Activated CD4-positive, alpha-beta T cell treated with anti-CD3 and anti-CD28 coated beads, Interleukin-2, amount 10 ng/mL, durations not matched to agents 24 days and 14 days (primary cell): ENCODE measurements at regions not wholly inside any gene's neighbourhood (a gene's known extent, or its start where the extent isn't known, plus 50 kb on each side); places are given as distances from the start of the nearest gene placed in this dataset.

Experiments used
- DNase-seq: peaks from one replicate; pipeline ENCODE4 v3.0.0; 2022
- H3K27ac Mint-ChIP-seq: one replicate; pipeline ENCODE4 v1.8.0; 2022; ENCODE audit warnings: mild to moderate bottlenecking, mixed read lengths
- H3K27me3 Mint-ChIP-seq: one replicate; pipeline ENCODE4 v1.8.0; 2022; ENCODE audit warnings: mixed read lengths
- H3K36me3 Mint-ChIP-seq: one replicate; pipeline ENCODE4 v1.8.0; 2022; ENCODE audit warnings: low read depth, mild to moderate bottlenecking, mixed read lengths
- H3K4me1 Mint-ChIP-seq: one replicate; pipeline ENCODE4 v1.8.0; 2021; ENCODE audit warnings: mixed read lengths
- H3K4me3 Mint-ChIP-seq: one replicate; pipeline ENCODE4 v1.8.0; 2022; ENCODE audit warnings: mild to moderate bottlenecking, moderate library complexity, mixed read lengths
- H3K9me3 Mint-ChIP-seq: one replicate; pipeline ENCODE4 v1.8.0; 2021; ENCODE audit warnings: mixed read lengths
- intact Hi-C: fragments of 100-400 bp; cut with micrococcal nuclease; formaldehyde crosslinking; loops from one replicate; pipeline ENCODE4 v1.15.1; 2023

GRCh38 chr2:17171446-17172049, 346.7 kb downstream of the RAD51AP2 start:
- Mint-ChIP-seq H3K9me3 (no peaks in the 10 kb centered on the region), H3K4me3 (no peak overlapping the region), H3K27ac (no peak overlapping the region), H3K36me3 (no peaks in the 10 kb centered on the region), H3K27me3 (no peaks in the 10 kb centered on the region), H3K4me1 (no peaks in the 10 kb centered on the region)
- DNase-seq, result no peak
- intact Hi-C loops, result no loop called here

- H3K4me1 Mint-ChIP-seq, result no peaks in the 10 kb centered on the region
- no peaks in the 10 kb centered on the region for H3K36me3 Mint-ChIP-seq
- DNase-seq, result no peak
- no peak overlapping the region for H3K27ac Mint-ChIP-seq
- no peaks in the 10 kb centered on the region for H3K27me3 Mint-ChIP-seq
- no peak overlapping the region for H3K4me3 Mint-ChIP-seq
- no peaks in the 10 kb centered on the region for H3K9me3 Mint-ChIP-seq
- intact Hi-C loops, result no loop called here
Observed at GRCh38 chr2:17166506-17166905, 351.7 kb downstream of the RAD51AP2 start.

- no peak for DNase-seq
- Mint-ChIP-seq H3K9me3 (no peaks in the 10 kb centered on the region), H3K27me3 (no peaks in the 10 kb centered on the region), H3K27ac (no peak overlapping the region), H3K36me3 (no peaks in the 10 kb centered on the region), H3K4me3 (no peak overlapping the region), H3K4me1 (no peaks in the 10 kb centered on the region)
- intact Hi-C loops, result no loop called here
Observed at GRCh38 chr2:17164550-17164949, 353.7 kb downstream of the RAD51AP2 start.

- H3K27me3 Mint-ChIP-seq, result no peaks in the 10 kb centered on the region
- no peak for DNase-seq
- no peak overlapping the region for H3K4me3 Mint-ChIP-seq
- no peaks in the 10 kb centered on the region for H3K36me3 Mint-ChIP-seq
- no peaks in the 10 kb centered on the region for H3K9me3 Mint-ChIP-seq
- intact Hi-C loops, result no loop called here
- H3K4me1 Mint-ChIP-seq, result no peaks in the 10 kb centered on the region
- H3K27ac Mint-ChIP-seq, result no peak overlapping the region
Observed at GRCh38 chr2:17163638-17164037, 354.6 kb downstream of the RAD51AP2 start.

GRCh38 chr2:17162713-17163112, 355.5 kb downstream of the RAD51AP2 start:
- no peak overlapping the region for H3K27ac Mint-ChIP-seq
- no peaks in the 10 kb centered on the region for H3K9me3 Mint-ChIP-seq
- H3K4me3 Mint-ChIP-seq, result no peak overlapping the region
- H3K27me3 Mint-ChIP-seq, result no peaks in the 10 kb centered on the region
- intact Hi-C loops, result no loop called here
- DNase-seq, result no peak
- H3K4me1 Mint-ChIP-seq, result no peaks in the 10 kb centered on the region
- H3K36me3 Mint-ChIP-seq, result no peaks in the 10 kb centered on the region

GRCh38 chr2:17160594-17160993, 357.6 kb downstream of the RAD51AP2 start:
- Mint-ChIP-seq H3K4me1 (no peaks in the 10 kb centered on the region), H3K27me3 (no peaks in the 10 kb centered on the region), H3K4me3 (no peak overlapping the region), H3K36me3 (no peaks in the 10 kb centered on the region), H3K27ac (no peak overlapping the region), H3K9me3 (no peaks in the 10 kb centered on the region)
- intact Hi-C loops, result no loop called here
- DNase-seq, result no peak

- Mint-ChIP-seq H3K27ac (no peak overlapping the region), H3K9me3 (no peaks in the 10 kb centered on the region), H3K4me3 (no peak overlapping the region), H3K36me3 (no peaks in the 10 kb centered on the region), H3K4me1 (no peaks in the 10 kb centered on the region), H3K27me3 (no peaks in the 10 kb centered on the region)
- intact Hi-C loops, result no loop called here
- DNase-seq, result no peak
Observed at GRCh38 chr2:17156086-17156485, 362.2 kb downstream of the RAD51AP2 start.

GRCh38 chr2:17149945-17150344, 368.3 kb downstream of the RAD51AP2 start:
- H3K27ac Mint-ChIP-seq, result no peak overlapping the region
- H3K36me3 Mint-ChIP-seq, result no peaks in the 10 kb centered on the region
- intact Hi-C loops, result no loop called here
- no peaks in the 10 kb centered on the region for H3K27me3 Mint-ChIP-seq
- no peaks in the 10 kb centered on the region for H3K9me3 Mint-ChIP-seq
- no peak overlapping the region for H3K4me3 Mint-ChIP-seq
- DNase-seq, result no peak
- H3K4me1 Mint-ChIP-seq, result no peaks in the 10 kb centered on the region

- intact Hi-C loops, result no loop called here
Observed at GRCh38 chr2:17148407-17149145, 369.7 kb downstream of the RAD51AP2 start.

GRCh38 chr2:17146358-17146757, 371.9 kb downstream of the RAD51AP2 start:
- Mint-ChIP-seq H3K27ac (no peak overlapping the region), H3K4me1 (no peaks in the 10 kb centered on the region), H3K9me3 (no peaks in the 10 kb centered on the region), H3K36me3 (no peaks in the 10 kb centered on the region), H3K27me3 (no peaks in the 10 kb centered on the region), H3K4me3 (no peak overlapping the region)
- DNase-seq, result no peak
- intact Hi-C loops, result no loop called here

More at GRCh38 chr2:17148407-17149145, 369.7 kb downstream of the RAD51AP2 start:
- Mint-ChIP-seq H3K36me3 (no peaks in the 10 kb centered on the region), H3K9me3 (no peaks in the 10 kb centered on the region), H3K4me1 (no peaks in the 10 kb centered on the region), H3K4me3 (no peak overlapping the region), H3K27me3 (no peaks in the 10 kb centered on the region), H3K27ac (no peak overlapping the region)
- DNase-seq, result no peak

GRCh38 chr2:17136877-17137276, 381.4 kb downstream of the RAD51AP2 start:
- no peak for DNase-seq
- H3K4me3 Mint-ChIP-seq, result no peak overlapping the region
- no peaks in the 10 kb centered on the region for H3K36me3 Mint-ChIP-seq
- intact Hi-C loops, result no loop called here
- no peaks in the 10 kb centered on the region for H3K9me3 Mint-ChIP-seq
- no peaks in the 10 kb centered on the region for H3K27me3 Mint-ChIP-seq
- H3K27ac Mint-ChIP-seq, result no peak overlapping the region
- no peaks in the 10 kb centered on the region for H3K4me1 Mint-ChIP-seq

GRCh38 chr2:17136231-17136630, 382.0 kb downstream of the RAD51AP2 start:
- no peak overlapping the region for H3K27ac Mint-ChIP-seq
- H3K4me1 Mint-ChIP-seq, result no peaks in the 10 kb centered on the region
- no peaks in the 10 kb centered on the region for H3K36me3 Mint-ChIP-seq
- no peak for DNase-seq
- intact Hi-C loops, result no loop called here
- H3K9me3 Mint-ChIP-seq, result no peaks in the 10 kb centered on the region
- H3K4me3 Mint-ChIP-seq, result no peak overlapping the region
- no peaks in the 10 kb centered on the region for H3K27me3 Mint-ChIP-seq

GRCh38 chr2:17135619-17136018, 382.6 kb downstream of the RAD51AP2 start:
- Mint-ChIP-seq H3K9me3 (no peaks in the 10 kb centered on the region), H3K27ac (no peak overlapping the region), H3K36me3 (no peaks in the 10 kb centered on the region), H3K27me3 (no peaks in the 10 kb centered on the region), H3K4me3 (no peak overlapping the region), H3K4me1 (no peaks in the 10 kb centered on the region)
- no peak for DNase-seq
- intact Hi-C loops, result no loop called here

GRCh38 chr2:17133052-17133671, 385.1 kb downstream of the RAD51AP2 start:
- intact Hi-C loops, result no loop called here
- Mint-ChIP-seq H3K36me3 (no peaks in the 10 kb centered on the region), H3K27me3 (no peaks in the 10 kb centered on the region), H3K4me3 (no peak overlapping the region), H3K27ac (no peak overlapping the region), H3K9me3 (no peaks in the 10 kb centered on the region), H3K4me1 (no peaks in the 10 kb centered on the region)
- DNase-seq, result no peak
